Fibroblast of skin of right biceps (primary cell): ENCODE measurements at regions not wholly inside any gene's neighbourhood (a gene's known extent, or its start where the extent isn't known, plus 50 kb on each side); places are given as distances from the start of the nearest gene placed in this dataset.

Experiments
- DNase-seq: peaks from one replicate; pipeline ENCODE4 v3.0.0-alpha.2; 2013

DNA sequence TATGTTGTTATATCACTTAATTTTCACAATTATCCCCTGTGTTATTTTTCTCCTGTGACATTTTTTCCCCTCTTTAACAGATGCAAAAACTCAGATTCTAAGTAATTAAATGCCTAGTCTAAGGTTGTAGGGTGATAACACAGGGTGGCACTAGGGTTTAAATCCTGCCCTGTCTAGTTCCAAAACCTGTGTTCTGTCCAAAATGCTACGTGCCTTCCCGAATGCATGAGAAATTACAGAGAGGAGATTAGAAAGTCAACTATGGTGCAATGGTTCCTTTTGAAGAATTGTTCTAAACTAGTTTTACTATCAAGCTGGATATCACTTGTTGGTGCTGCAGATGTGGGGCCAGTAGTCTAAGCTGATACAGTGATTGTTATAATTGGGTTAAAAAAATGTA lies 108.0 kb downstream of the DIPK2A start:
- DNase-seq, result no peak

DNA sequence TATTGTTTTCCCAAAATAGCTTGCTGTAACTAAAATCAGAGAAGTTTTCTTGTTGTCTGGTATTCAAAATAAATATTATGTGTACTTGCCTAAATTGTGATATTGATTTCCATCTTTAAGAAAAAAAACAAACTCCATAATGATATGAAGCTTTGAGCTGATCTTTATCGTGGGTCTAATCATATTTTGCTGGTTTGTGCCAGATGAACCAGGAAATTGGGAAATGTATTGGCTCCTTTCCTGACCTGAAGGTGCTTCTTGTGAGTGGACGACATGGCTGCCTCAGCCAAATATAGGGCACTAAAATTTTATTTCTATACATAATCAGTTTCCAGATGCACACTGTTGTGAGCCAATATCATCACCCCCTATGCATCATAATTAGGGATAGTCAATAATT lies 113.3 kb downstream of the DIPK2A start:
- DNase-seq, result no peak

DNA sequence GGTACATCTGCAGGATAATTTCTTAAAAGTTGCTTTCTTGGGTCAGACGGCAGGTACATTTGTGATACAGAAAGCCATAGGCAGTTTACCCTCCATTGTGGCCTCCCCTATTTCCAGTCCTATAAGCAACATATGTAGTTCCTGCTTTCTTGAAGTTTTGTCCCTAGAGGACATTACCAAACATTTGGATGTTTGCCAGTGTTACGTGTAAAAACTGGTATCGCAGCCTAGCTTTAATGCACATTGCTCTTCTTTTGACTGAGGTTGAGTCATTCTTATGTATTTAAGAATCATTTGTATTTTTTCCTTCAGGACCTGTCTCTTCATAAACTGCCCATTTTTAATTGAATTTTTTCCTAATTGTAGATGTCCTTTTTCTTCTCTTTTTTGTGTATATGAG lies 114.3 kb downstream of the DIPK2A start:
- peak; percentile 63 for DNase-seq

DNA sequence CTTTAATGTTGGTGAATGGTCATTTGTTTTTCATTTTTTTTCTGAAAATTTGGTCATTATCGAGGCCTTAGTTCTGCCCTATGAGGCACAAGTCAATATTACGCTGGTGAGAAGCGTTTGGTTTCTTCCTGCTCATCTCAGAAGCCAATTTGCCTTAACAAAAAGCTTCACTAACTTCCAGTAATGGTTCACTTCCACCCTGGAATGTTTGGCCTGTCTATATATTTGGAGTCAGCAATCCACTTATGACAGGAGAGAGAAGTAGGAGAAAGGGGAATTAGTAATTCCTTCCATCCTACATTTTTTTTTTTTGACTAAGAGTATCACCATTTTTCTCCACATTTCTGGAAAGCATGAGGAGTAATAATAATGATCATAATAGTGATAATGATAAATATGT lies 124.4 kb downstream of the DIPK2A start:
- peak; percentile 12 for DNase-seq

DNA sequence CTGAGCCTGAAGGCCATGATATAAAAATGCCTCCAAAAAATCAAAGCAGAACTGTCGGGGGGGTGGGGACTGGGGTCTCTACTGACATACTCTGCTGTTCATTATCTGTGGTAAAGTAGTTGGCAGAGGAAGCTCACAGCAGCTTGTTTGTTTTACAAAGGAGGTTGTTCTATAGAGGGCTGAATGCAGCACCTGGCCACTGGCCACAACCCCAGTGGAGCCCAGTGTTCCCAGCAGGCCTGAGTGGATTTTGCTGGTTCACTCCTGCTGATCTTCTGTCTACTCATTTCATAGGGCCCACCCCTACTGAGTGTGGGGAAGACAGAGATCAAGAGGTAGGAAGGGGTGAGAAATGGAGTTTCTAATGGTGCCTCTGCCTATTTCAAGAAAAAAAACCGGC lies 125.5 kb downstream of the DIPK2A start:
- DNase-seq, result no peak

DNA sequence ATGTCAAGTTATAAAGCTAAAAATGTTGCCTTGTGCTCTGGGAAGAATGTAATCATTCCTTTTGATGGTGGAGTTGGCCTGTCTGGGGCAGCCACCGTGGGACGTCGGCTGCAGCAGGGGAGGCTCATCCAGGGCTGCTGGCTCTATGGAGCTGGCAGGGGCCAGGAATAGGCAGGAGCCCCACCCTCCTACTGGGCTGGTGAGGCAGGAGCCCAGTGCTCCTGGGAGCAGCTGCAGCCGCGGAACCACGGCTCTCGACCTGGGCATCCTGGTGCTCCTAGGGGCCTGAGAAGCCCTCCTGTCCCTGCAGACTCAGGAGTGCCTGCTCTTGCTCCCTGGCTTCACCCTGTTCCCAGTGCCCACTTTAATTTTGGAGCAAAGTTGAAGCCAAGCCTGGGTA lies 127.1 kb downstream of the DIPK2A start:
- no peak for DNase-seq

DNA sequence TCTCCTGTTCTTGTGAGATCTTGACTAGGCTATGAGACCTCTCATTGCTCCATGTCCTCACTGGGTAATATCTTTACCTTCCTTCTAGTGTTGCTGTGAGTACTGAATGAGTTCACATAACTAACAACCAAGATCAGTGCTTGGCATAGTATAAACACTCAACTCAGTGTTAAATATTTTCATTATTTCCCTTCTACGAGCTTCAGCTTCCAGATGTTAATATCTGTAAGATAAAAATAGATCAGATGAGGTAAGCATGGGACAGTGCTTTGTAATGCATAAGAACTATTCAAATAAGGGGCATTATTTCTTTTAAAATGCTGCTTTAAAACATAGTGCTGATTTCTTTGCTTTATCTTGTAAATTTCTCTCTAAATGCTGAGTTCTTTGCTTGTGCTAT lies 130.8 kb downstream of the DIPK2A start:
- no peak for DNase-seq

DNA sequence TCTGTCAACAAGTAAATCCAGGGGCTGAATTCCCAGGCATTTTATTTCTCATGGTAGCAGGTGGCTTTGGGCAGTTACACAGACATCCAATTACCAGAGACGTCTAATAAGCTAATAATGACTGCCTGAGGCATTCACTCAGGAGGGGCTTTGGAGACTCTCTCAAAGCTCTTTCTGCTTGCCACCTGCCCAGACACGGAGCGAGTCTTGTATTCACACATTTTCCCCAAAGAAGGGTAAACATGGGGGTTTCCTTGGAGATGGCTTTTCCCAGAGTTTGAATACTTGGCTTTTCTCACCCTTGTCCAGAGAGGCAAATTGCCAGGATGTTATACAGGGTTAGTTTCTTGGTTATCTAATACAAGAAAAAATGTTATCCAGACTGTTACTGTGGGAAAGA lies 132.6 kb downstream of the DIPK2A start:
- DNase-seq, result no peak

DNA sequence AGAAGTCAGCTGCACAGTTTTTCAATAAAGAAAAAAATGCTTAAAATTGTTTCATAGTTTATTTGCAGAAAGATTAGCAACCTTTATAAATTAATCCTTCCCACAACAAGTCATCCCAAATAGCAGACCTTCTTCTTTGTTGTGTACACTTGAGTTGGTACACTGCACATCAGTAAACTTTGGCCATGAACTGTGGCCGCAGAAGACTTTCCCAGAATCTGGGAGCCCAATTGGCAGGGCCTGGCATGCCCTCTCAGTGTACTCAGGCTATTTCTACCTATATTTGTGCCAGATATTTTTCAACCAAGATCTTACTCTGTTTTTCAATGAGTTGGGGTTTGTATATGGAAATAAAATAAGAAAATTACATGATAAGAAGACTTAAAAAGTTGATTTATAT lies 133.1 kb downstream of the DIPK2A start:
- DNase-seq, result no peak

DNA sequence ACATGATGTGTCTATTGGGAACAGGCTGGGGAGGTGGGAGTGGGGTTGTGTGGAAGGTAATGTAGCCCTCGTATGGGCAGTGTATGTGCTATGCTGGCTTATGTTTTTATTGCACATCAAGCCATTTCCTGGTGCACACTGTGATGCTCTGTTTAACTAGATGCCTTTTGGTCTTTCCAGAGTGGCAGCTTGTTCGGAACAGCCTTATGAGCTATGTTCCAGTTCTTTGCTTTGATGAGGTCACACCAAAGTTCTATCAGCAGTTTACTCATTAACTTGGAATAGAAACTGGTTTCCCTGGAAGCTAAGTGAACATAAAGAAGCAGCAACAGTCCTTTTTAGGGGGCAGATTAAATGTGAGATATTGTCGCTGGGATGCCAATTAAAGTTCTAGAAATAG lies 133.9 kb downstream of the DIPK2A start:
- DNase-seq, result no peak

DNA sequence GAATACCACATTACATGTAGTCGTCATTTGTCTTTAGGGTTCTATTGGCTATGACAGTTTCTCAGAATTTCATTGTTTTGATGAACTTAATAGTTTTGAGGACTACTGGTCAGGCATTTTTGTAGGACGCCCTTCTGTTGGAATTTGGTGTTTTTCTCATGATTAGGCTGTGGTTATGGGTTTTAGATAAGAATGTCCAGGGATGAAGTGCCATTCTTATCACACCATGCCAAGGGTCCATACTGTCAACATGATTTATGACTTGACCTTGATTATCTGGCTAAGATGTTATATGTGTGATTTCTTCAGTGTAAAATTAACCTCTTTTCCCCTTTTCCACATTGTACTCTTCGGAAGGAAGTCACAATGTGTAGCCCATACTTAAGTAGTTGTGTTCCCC lies 135.3 kb downstream of the DIPK2A start:
- no peak for DNase-seq

DNA sequence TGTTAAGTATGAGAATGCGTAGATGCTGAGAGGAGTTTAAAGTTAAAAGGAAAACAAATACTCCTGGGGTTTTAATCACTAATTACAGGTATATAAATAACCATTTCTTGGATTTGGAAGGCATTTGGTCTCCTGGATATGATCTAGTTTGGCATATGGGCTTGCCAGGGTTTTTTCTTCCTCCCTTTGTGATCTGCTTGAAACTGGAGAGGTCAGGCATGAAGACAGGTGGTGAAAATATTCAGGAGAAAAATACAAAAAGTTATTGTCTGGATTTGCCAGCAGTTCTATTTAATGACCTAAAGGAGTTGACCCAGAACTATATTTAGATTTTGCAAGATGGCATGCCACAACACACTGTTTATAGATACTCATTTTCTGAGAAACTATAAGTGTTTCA lies 136.3 kb downstream of the DIPK2A start:
- DNase-seq, result no peak

DNA sequence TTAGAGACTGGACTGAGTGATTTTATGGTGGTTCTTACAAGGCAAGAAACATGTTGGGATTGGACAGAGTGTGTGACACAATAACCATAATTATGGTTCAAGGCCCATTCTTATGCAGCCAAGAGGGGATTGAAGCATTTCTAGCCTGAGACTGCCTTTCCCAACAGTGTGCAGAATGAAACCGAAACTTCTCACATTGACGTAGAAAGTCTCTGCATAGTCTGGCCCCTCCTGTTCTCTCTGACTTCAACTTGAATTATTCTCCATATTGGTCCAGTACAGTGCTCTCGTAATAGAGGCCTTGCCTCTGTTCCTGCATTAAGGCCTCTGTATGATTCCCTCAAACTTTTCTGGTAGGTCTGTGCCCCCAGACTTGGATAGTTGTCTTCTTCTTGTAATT lies 138.3 kb downstream of the DIPK2A start:
- no peak for DNase-seq

DNA sequence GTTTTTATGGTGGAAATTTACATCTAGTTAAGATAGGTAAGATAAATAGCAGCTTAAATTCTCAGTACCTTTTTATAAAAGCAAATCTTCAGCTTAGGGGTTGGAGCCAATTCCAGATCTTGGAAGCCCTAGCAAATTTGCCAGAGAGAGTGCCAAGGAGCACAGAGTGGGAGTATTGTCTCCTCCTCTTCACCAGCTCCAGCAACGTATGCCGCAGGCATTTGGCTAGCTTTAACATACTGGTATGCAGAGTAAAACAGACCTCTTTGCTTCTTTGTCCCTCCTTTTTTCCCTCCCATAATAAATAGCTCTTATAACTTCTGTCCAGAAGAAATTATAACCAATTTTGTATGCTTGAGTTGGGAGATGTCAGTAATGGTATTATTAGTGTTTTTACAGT lies 140.4 kb downstream of the DIPK2A start:
- DNase-seq, result no peak

DNA sequence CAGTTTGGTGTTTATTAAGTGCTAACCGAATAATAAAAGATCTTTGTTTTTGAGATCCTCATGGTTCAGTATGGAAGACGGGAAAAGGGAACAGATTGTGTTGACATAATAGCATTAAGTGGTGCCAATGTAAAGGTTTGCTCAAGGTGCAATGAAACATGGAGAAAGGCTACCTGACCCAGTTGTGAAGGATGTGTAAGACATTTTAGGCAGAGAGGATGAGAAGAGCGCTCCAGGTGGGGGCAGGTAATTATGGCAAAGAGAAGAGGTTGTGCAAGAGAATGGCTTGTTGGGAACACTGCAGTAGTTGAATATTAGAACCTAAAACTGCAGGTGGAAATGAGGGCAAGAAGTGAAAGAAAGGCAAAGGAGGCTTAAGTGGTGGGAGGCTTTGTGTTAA lies 140.8 kb downstream of the DIPK2A start:
- no peak for DNase-seq

DNA sequence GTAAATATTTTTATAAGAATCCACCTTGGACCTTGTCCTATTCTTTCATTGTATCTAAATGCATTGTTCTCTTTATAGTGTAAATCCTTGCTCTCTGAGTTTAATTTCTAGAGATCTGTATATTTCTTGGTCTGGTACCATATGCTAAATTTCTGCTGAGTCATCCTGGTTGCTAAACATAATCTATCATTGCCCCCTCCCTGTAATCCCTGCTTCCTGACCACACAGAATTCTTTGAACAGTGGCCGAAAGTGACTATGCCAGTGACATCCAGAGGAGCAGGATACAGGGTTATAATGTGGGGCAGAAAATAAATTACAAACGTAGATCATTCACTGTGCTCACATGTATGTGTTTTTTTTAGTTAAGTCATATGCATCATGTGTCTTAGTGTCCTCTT lies 143.1 kb downstream of the DIPK2A start:
- DNase-seq, result peak; percentile 14

DNA sequence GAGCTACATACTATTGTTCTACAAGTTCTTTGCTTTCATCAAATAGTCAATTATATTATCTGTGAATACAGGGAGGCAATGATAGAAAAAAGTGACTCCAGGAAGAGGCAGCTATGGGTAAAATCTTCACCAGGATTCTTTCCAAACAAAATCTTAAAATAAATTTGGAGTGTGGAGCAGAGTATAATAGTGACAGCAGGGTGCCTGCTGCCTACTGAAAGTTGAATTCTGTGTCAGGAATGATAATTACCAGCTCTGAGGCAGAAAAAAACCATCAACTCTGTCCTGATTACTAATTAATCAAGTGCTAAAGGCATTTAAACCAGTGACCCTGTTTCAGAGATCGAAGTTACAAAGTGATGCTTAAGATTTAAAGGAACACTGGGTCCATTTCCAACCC lies 148.0 kb downstream of the DIPK2A start:
- DNase-seq, result no peak

DNA sequence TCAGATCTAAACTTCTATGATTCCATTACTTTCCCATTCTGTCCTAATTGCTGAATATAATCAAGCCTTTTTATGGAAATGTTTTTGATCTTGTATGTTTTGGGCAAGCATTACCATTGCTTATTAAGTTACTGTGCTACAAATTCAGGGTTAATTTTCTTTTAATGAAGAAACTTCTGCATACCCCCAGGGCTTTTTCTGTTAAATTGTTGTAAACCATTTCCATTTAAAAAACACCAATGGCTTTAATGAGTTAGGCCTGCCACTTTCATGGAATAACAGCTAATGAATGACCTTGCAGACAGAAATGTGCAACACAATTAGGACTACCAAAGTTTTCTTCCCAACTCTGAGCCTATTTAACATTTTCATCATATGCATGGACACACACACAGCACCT lies 150.0 kb downstream of the DIPK2A start:
- DNase-seq, result no peak

DNA sequence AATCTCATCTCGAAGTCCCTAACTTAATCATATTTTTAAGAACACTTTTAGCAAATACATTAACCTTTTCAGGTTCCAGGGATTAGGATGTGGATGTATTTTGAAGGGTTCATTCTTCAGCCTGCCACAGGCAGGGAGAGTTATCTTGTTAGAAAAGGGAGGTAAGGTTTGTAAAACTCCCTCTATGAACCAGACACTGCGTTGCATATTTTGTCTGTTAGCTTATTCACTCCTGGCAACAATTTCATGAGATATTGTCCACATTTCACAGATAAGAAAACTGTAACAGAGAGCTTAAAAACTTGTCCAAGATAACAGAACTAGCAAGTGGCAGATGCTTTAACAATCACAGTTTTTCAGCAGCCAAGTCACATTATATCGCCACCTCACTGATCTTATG lies 155.4 kb downstream of the DIPK2A start:
- no peak for DNase-seq

DNA sequence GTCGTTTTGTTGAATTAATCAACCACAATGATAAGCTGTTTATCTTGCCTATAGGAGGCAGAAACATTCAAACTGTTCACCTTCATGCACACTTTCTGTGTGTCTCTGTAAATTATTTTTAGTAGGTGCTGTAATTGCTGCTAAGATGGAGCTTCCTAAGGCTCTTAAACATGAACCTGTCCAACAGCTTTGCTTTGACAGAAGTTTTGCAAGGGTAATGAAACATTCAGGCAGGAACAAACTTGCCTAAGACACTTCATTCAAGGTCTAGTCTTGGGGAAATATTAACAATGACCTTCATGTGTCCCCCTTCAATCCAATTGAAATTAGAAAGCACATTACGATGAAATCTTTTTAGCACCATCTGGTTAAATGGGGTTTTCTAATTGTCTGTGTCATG lies 156.1 kb downstream of the DIPK2A start:
- DNase-seq, result no peak

DNA sequence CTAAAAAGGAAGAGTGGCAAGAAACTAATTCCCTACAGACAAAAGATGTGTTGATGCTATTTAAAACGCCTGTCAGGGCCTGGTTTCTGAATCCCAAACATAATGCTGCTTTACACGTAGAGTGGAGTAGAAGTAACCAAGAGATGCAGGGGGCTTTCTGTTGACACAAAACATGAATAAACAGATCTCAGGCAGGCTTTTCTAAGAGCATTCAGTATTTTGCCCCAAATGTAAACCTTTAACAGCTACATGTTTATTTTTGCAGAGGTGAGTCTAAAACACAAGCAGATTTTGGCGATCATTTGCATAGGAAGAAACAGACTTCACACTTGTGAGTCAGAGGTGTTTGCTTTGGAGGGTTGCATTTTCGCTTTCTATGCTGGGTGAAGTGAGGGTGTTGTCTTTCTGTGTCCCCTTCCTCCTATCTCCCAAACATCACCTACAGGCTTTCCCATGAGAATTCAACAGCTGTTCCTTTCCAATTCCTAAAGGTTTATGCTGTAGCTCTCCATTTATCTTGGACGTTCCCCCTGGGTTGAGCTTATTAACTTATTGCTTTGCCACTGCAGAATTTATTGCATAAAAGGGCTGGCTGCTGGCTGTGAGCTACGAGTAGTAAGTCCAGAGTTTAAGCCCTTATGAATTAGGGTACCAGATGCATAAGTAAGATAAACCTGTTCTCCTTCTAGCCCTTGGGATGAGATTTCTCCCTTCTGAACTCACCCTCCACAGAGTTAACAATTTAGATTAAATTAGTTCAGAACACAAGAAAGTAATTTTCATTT lies 156.7 kb downstream of the DIPK2A start:
- DNase-seq, result no peak

DNA sequence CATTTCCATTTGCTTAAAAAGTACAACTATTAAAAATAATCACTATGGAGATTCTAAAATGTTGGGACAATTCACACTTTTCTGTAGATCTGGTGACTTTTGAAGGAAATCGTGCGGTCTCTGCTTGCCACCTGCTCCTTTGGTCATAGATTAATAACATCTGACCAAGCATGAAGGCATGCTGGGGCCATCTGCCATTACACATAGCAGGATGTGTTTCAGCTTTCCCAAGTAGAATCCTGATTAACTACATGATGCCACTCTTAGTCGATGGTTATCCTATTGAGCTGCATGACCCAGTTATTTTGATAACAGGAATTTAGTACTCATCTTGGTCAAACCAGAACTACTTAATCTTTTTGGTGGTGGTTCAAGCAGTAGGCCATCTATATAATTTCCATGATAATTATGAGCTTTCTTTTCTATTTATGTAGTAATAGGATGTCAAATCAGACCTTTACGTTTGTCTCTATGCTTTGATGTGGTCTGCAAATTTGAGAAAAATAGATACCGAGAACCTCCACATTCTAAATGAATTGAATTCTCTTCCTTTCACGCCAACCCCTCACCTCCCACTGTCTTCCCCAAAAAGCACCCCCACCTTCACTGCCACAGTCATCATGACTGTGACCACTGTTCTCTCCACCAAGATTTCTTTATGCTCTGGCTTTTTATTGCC lies 158.1 kb downstream of the DIPK2A start:
- no peak for DNase-seq

DNA sequence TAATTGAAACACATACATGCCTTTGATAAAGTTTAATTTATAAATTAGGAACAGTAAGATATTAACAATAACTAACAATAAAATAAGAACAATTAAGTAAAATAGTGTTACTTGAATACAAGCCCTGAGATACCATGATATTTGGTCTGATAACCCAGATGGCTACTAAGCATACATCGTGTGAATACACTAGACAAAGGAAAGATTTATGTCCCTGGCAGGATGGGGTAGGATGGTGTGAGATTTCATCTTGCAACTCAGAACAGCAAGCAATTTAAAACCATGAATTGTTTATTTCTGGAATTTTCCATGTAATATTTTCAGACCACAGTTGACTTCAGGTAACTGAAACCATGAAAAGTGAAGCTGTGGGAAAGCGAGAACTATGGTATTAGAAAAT lies 169.5 kb downstream of the DIPK2A start:
- no peak for DNase-seq

DNA sequence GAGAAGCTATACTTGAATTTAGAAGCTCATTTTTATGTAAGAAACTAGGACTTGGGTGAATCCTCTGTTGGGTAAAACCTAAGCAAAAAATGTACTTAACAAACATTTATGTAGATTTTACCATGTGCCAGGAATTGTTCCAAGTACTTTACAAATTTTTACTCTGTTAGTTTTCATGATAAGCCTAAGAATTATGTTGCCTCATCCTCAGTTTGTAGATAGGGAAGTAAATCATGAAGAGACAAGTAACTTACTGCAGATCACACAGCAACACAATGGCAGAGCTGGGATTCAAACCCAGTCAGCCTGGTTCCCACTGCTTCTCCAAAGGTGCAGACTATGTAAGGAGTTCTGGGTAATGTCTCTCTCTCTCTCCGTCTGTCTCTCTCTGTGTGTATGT lies 169.9 kb downstream of the DIPK2A start:
- no peak for DNase-seq
